Stomach (tissue), 4 donors: ENCODE measurements at regions not wholly inside any gene's neighbourhood (a gene's known extent, or its start where the extent isn't known, plus 50 kb on each side); places are given as distances from the start of the nearest gene placed in this dataset.

Experiments used
- CTCF ChIP-seq, 7 experiments: fragments of 450-650 bp in 4 of 7; fragments of 200-600 bp in 3 of 7; sonication (generic) in 3 of 7; IDR thresholded peaks; one replicate each; pipeline ENCODE4 v1.5.1; 2016 to 2019; ENCODE audit warnings: antibody characterized with exemption in 7 of 7, control low read depth in 2 of 7, mild to moderate bottlenecking in 1 of 7
- POLR2AphosphoS5 ChIP-seq, 3 donors: sonication (generic); formaldehyde crosslinking; IDR thresholded peaks; one replicate each; pipeline ENCODE4 v1.6.1; 2016; ENCODE audit warnings: antibody characterized with exemption in 3 of 3

- TF ChIP-seq CTCF (IDR thresholded peaks at IDR 0.05) (no peak), POLR2AphosphoS5 (IDR thresholded peaks at IDR 0.05) (no peak)
Observed at GRCh38 chr12:91276509-91276908, 93.9 kb upstream of the DCN start.
